ENCODE measurements at regions not wholly inside any gene's neighbourhood (a gene's known extent, or its start where the extent isn't known, plus 50 kb on each side); places are given as distances from the start of the nearest gene placed in this dataset.

DNA sequence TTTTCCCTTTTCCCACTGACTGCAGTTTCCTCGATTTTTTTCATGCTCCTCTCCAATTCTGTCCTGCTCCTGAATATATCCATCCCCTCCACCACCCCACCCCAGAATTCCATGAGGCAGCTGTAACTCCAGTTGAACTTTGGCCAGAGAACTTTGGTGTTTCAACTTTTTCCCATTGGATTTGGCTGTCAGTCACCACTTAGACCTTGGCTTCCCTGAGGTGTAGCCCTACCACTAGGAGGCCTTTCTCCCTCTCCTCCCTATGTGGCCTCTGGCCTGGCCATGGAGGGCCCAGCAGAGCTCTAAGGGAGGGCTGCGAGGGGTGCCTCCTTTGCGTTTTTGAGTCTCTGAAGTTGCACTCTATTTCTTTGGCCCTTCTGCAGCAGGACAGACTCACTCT, 261.3 kb downstream of the PIK3R1 start:
- no TSS peak for BruUV-seq (replicated peaks)
- DNase-seq (ENCODE audit: low spot score) = no peak
- intact Hi-C loops (cut with micrococcal nuclease; ENCODE audit: unreplicated experiment) = no loop called here

DNA sequence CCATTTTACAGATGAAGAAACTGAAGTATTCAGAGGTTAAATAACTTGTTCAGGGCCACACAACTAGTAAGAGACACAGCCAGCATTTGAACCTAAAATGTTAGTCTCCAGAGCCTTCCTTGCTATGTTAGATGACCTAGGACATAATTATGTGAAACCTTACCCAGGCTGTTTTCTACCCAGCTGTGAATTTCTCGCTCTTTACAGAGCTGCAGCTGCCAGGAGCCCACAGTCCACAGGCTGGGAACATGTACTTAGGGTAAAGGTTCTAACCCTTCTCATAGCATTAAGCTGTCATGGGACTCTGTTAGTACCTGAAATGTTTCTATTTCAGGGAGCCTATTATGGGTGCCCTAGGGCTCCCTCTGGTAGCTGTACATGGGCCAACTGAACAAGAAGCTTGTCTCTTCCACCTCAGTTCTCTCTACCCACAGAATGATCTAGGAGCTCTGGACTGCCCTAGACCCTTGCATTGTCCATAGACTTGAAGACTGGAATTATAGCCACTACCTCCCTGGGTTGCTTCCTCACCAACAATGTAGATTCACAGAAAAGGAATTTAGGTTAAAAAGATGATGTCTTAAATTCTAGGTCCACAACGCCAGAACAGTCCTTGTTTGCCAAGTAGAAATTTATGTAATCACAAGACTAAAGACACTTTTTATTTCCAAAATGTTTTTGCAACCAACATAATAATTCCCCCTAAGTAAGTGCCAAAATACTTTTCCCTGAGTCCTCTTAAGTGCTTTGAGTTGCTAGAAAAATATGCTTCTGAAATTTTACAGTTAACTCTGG, 262.9 kb downstream of the PIK3R1 start:
- Histone ChIP-seq H3K9me3 (ENCODE audit: low read length) (no peaks in the 10 kb centered on the region), H4K20me1 (ENCODE audit: insufficient read depth, low read length) (no peaks in the 10 kb centered on the region), H3K4me3 (ENCODE audit: low read depth, low read length, poor library complexity, severe bottlenecking) (no peak overlapping the region), H3K79me2 (ENCODE audit: insufficient read depth, low read depth, low read length) (no peaks in the 10 kb centered on the region), H3K9me2 (ENCODE audit: insufficient read depth, low read length) (no peaks in the 10 kb centered on the region), H3K27ac (ENCODE audit: low read depth, low read length, poor library complexity, severe bottlenecking) (no peak overlapping the region), H3K4me1 (ENCODE audit: insufficient read depth, low read length, poor library complexity, severe bottlenecking) (no peaks in the 10 kb centered on the region), H2AFZ (ENCODE audit: low read length) (no peak overlapping the region), H3K4me2 (ENCODE audit: low read length) (no peak overlapping the region), H3K36me3 (ENCODE audit: insufficient read depth, low read length) (no peaks in the 10 kb centered on the region)
- POLR2A ChIA-PET = interaction anchor here (0.6 to 0.7 kb wide), 2 partner anchors 563 to 581 kb away, joined by 3 to 4 read pairs; no protein-coding TSS in a partner anchor
- CTCF ChIA-PET (ENCODE audit: unreplicated experiment) = no interaction called here
- intact Hi-C loops (cut with micrococcal nuclease; ENCODE audit: unreplicated experiment) = no loop called here
- BruUV-seq (replicated peaks) = no TSS peak
- DNase-seq (ENCODE audit: low spot score) = no peak
- TF ChIP-seq CTCF (conservative IDR thresholded peaks at IDR 0.05; ENCODE audit: low read length) = no peak
- TF ChIP-seq EZH2phosphoT487 (IDR thresholded peaks at IDR 0.05; ENCODE audit: borderline replicate concordance, low read depth, low read length) = no peak

More for the DNA sequence above, 261.3 kb downstream of the PIK3R1 start:
- no peak for TF ChIP-seq EZH2phosphoT487 (IDR thresholded peaks at IDR 0.05; ENCODE audit: borderline replicate concordance, low read depth, low read length)
- no peak for TF ChIP-seq CTCF (conservative IDR thresholded peaks at IDR 0.05; ENCODE audit: low read length)
- no peaks in the 10 kb centered on the region for H3K9me3 ChIP-seq (ENCODE audit: low read length)
- H3K4me1 ChIP-seq (ENCODE audit: insufficient read depth, low read length, poor library complexity, severe bottlenecking) = no peaks in the 10 kb centered on the region
- no peak overlapping the region for H2AFZ ChIP-seq (ENCODE audit: low read length)
- H3K36me3 ChIP-seq (ENCODE audit: insufficient read depth, low read length) = no peaks in the 10 kb centered on the region
- no peak overlapping the region for H3K27ac ChIP-seq (ENCODE audit: low read depth, low read length, poor library complexity, severe bottlenecking)
- CTCF ChIA-PET (ENCODE audit: unreplicated experiment) = no interaction called here
- POLR2A ChIA-PET = no interaction called here
- no peaks in the 10 kb centered on the region for H3K9me2 ChIP-seq (ENCODE audit: insufficient read depth, low read length)
- no peaks in the 10 kb centered on the region for H4K20me1 ChIP-seq (ENCODE audit: insufficient read depth, low read length)
- H3K4me2 ChIP-seq (ENCODE audit: low read length) = no peak overlapping the region
- no peaks in the 10 kb centered on the region for H3K79me2 ChIP-seq (ENCODE audit: insufficient read depth, low read depth, low read length)
- no peak overlapping the region for H3K4me3 ChIP-seq (ENCODE audit: low read depth, low read length, poor library complexity, severe bottlenecking)

- Histone ChIP-seq H2AFZ (ENCODE audit: low read length) (no peak overlapping the region), H3K27ac (ENCODE audit: low read depth, low read length, poor library complexity, severe bottlenecking) (no peak overlapping the region), H3K79me2 (ENCODE audit: insufficient read depth, low read depth, low read length) (no peaks in the 10 kb centered on the region), H3K36me3 (ENCODE audit: insufficient read depth, low read length) (no peaks in the 10 kb centered on the region), H3K9me2 (ENCODE audit: insufficient read depth, low read length) (no peaks in the 10 kb centered on the region), H3K4me1 (ENCODE audit: insufficient read depth, low read length, poor library complexity, severe bottlenecking) (no peaks in the 10 kb centered on the region), H3K9me3 (ENCODE audit: low read length) (no peaks in the 10 kb centered on the region), H3K4me2 (ENCODE audit: low read length) (no peak overlapping the region), H3K4me3 (ENCODE audit: low read depth, low read length, poor library complexity, severe bottlenecking) (no peak overlapping the region), H4K20me1 (ENCODE audit: insufficient read depth, low read length) (no peaks in the 10 kb centered on the region)
- intact Hi-C loops (cut with micrococcal nuclease; ENCODE audit: unreplicated experiment) = no loop called here
- CTCF ChIA-PET (ENCODE audit: unreplicated experiment) = no interaction called here
- POLR2A ChIA-PET = no interaction called here
- BruUV-seq (replicated peaks) = no TSS peak
- DNase-seq (ENCODE audit: low spot score) = no peak
- TF ChIP-seq EZH2phosphoT487 (IDR thresholded peaks at IDR 0.05; ENCODE audit: borderline replicate concordance, low read depth, low read length) (no peak), CTCF (conservative IDR thresholded peaks at IDR 0.05; ENCODE audit: low read length) (no peak)
Measured at GRCh38 chr5:68479524-68479923, 264.0 kb downstream of the PIK3R1 start.
